ENCODE measurements at regions not wholly inside any gene's neighbourhood (a gene's known extent, or its start where the extent isn't known, plus 50 kb on each side); places are given as distances from the start of the nearest gene placed in this dataset.

- peaks cover 0 to 8% (median 3%) of the 10 kb centered on the region in 4 donors for H3K4me1 ChIP-seq (ENCODE audit: control insufficient read depth in 4 of 4, insufficient read depth in 4 of 4, low read length in 3 of 4)
- TF ChIP-seq TAF1 (conservative IDR thresholded peaks at IDR 0.05) (no peak), RAD21 (IDR thresholded peaks at IDR 0.05) (no peak), YY1 (IDR thresholded peaks at IDR 0.05) (no peak), MAX (IDR thresholded peaks at IDR 0.05) (no peak), SP1 (IDR thresholded peaks at IDR 0.05) (no peak), FOXA2 (IDR thresholded peaks at IDR 0.05) (no peak), GABPA (IDR thresholded peaks at IDR 0.05 in 1 of 2, conservative IDR thresholded peaks at IDR 0.05 in 1 of 2) (no peak), REST (IDR thresholded peaks at IDR 0.05) (no peak), HNF4G (IDR thresholded peaks at IDR 0.05) (no peak), FOXA1 (IDR thresholded peaks at IDR 0.05) (no peak), ATF3 (IDR thresholded peaks at IDR 0.05) (no peak), CTCF (IDR thresholded peaks at IDR 0.05; ENCODE audit: low read depth, low read length, missing input control) (no peak), RXRA (IDR thresholded peaks at IDR 0.05) (no peak), EGR1 (IDR thresholded peaks at IDR 0.05; ENCODE audit: low read depth in 2 of 2) (no peak), HNF4A (conservative IDR thresholded peaks at IDR 0.05) (no peak), JUND (IDR thresholded peaks at IDR 0.05) (no peak), NR2F2 (IDR thresholded peaks at IDR 0.05) (no peak), ZBTB33 (IDR thresholded peaks at IDR 0.05) (no peak)
- no peak for DNase-seq (ENCODE audit: low spot score)
- 81% methylated on average over 1 of the region's 1 CpG for WGBS
- H3K4me3 ChIP-seq (ENCODE audit: low read depth in 1 of 3, low read length in 3 of 3): no peak overlapping the region
- no peak overlapping the region for H3K27ac ChIP-seq (ENCODE audit: low read depth in 1 of 2, low read length in 2 of 2)
- H3K9ac ChIP-seq (ENCODE audit: low read depth in 1 of 2, low read length in 2 of 2): no peak overlapping the region
- no peaks in the 10 kb centered on the region for H3K9me3 ChIP-seq (ENCODE audit: control insufficient read depth in 4 of 4, low read length in 3 of 4)
- no peaks in the 10 kb centered on the region for H3K27me3 ChIP-seq (ENCODE audit: control insufficient read depth in 4 of 4, insufficient read depth in 4 of 4, low read length in 3 of 4)
- H3K36me3 ChIP-seq (ENCODE audit: control insufficient read depth in 4 of 4, insufficient read depth in 3 of 4, low read depth in 1 of 4, low read length in 3 of 4): no peaks in the 10 kb centered on the region
These were observed 215.2 kb upstream of the NT5C1B start for GRCh38 chr2:18804536-18804935.

Data from liver (tissue), 8 donors.